PC-3 (cell line): ENCODE measurements at regions not wholly inside any gene's neighbourhood (a gene's known extent, or its start where the extent isn't known, plus 50 kb on each side); places are given as distances from the start of the nearest gene placed in this dataset.

Source experiments
- ATAC-seq: fragments of 200-7000 bp; cut with Tn5 transposase; 2 replicates; pipeline ENCODE4 v1.9.1; 2020; ENCODE audit warnings: mild to moderate bottlenecking, moderate library complexity
- BruUV-seq: library from RNA; stranded (reverse); fragments of 400-500 nt; replicated peaks from 2 replicates; lab custom pipeline; 2021; lab: Mats Ljungman, UMichigan
- CTCF ChIA-PET: fragments of 300-600 bp; sonication (Branson Sonifier 250); formaldehyde crosslinking; loops from one replicate; lab custom pipeline; 2022; ENCODE audit warnings: antibody characterized with exemption; lab: Charles Lee
- POLR2A ChIA-PET: fragments of 300-600 bp; sonication (Branson Sonifier 250); formaldehyde crosslinking; loops from one replicate; lab custom pipeline; 2022; ENCODE audit warnings: antibody characterized with exemption; ENCODE audit not compliant: unreplicated experiment; lab: Charles Lee
- DNase-seq: peaks from one replicate; pipeline ENCODE4 v3.0.0-alpha.2; 2015
- H2AFZ ChIP-seq: fragments of 300-600 bp; sonication (generic); 2 replicates; pipeline ENCODE4 v1.6.0; 2016; ENCODE audit warnings: antibody characterized with exemption, low read length
- H3F3A ChIP-seq: fragments of 300-600 bp; sonication (generic); one replicate; pipeline ENCODE4 v1.6.0; 2017; ENCODE audit warnings: antibody characterized with exemption, low read length, control low read depth, mild to moderate bottlenecking; ENCODE audit not compliant: unreplicated experiment
- H3K27ac ChIP-seq: fragments of 300-600 bp; sonication (generic); 2 replicates; pipeline ENCODE4 v1.5.1; 2016; ENCODE audit warnings: mild to moderate bottlenecking, low read length
- H3K27me3 ChIP-seq: fragments of 300-600 bp; sonication (generic); 2 replicates; pipeline ENCODE4 v1.6.1; 2016; ENCODE audit warnings: low read length, mixed read lengths
- H3K36me3 ChIP-seq: fragments of 300-600 bp; sonication (generic); 2 replicates; pipeline ENCODE4 v1.6.1; 2016; ENCODE audit warnings: low read depth, mixed run types, low read length, mixed read lengths
- H3K4me1 ChIP-seq: fragments of 300-600 bp; sonication (generic); 2 replicates; pipeline ENCODE4 v1.5.1; 2016; ENCODE audit warnings: low read length; ENCODE audit not compliant: insufficient read depth
- H3K4me2 ChIP-seq: fragments of 300-600 bp; sonication (generic); 2 replicates; pipeline ENCODE4 v1.6.0; 2016; ENCODE audit warnings: low read length
- H3K4me3 ChIP-seq: fragments of 300-600 bp; sonication (generic); 2 replicates; pipeline ENCODE4 v1.5.1; 2016; ENCODE audit warnings: mild to moderate bottlenecking, low read length, mixed read lengths
- H3K79me2 ChIP-seq: fragments of 300-600 bp; sonication (generic); 2 replicates; pipeline ENCODE4 v1.6.1; 2017; ENCODE audit warnings: low read length, mixed read lengths
- H3K9ac ChIP-seq: fragments of 300-600 bp; sonication (generic); 2 replicates; pipeline ENCODE4 v1.6.0; 2016; ENCODE audit warnings: mild to moderate bottlenecking, low read length
- H3K9me2 ChIP-seq: fragments of 300-600 bp; sonication (generic); replicated peaks from 2 replicates; pipeline ENCODE4 v1.6.1; 2016; ENCODE audit warnings: mixed run types, low read length, mixed read lengths
- H3K9me3 ChIP-seq: fragments of 300-600 bp; sonication (generic); 2 replicates; pipeline ENCODE4 v1.6.1; 2016; ENCODE audit warnings: low read length, mixed read lengths
- H4K20me1 ChIP-seq: fragments of 300-600 bp; sonication (generic); 2 replicates; pipeline ENCODE4 v1.6.1; 2016; ENCODE audit warnings: low read length, mixed read lengths
- CTCF ChIP-seq: fragments of 300-600 bp; sonication (generic); conservative IDR thresholded peaks from 2 replicates; pipeline ENCODE4 v1.5.1; 2017; ENCODE audit warnings: antibody characterized with exemption, low read depth, mild to moderate bottlenecking, low read length
- EZH2 ChIP-seq: fragments of 300-600 bp; sonication (generic); IDR thresholded peaks from one replicate; pipeline ENCODE4 v1.6.1; 2017; ENCODE audit warnings: antibody characterized with exemption, mild to moderate bottlenecking, low read length; ENCODE audit not compliant: unreplicated experiment
- EZH2phosphoT487 ChIP-seq: fragments of 300-600 bp; sonication (generic); IDR thresholded peaks from 2 replicates; pipeline ENCODE4 v1.6.1; 2018; ENCODE audit warnings: mild to moderate bottlenecking, antibody characterized with exemption, low read length, borderline replicate concordance
- intact Hi-C: fragments of 100-400 bp; cut with micrococcal nuclease; formaldehyde crosslinking; loops from 2 replicates; pipeline ENCODE4 v1.9.0; 2023

- H2AFZ ChIP-seq: no peak overlapping the region
- no peak overlapping the region for H3K27ac ChIP-seq
- no peaks in the 10 kb centered on the region for H4K20me1 ChIP-seq
- TF ChIP-seq CTCF: no peak
- no peak for TF ChIP-seq EZH2
- no peak for TF ChIP-seq EZH2phosphoT487
- DNase-seq: no peak
- H3K9me3 ChIP-seq: no peaks in the 10 kb centered on the region
- H3K4me2 ChIP-seq: no peak overlapping the region
- no peaks in the 10 kb centered on the region for H3K27me3 ChIP-seq
- H3K36me3 ChIP-seq: no peaks in the 10 kb centered on the region
- ChIA-PET POLR2A (no interaction called here), CTCF (no interaction called here)
- H3K4me3 ChIP-seq: no peak overlapping the region
- BruUV-seq: no TSS peak
- no peaks in the 10 kb centered on the region for H3K9me2 ChIP-seq
- H3K4me1 ChIP-seq: no peaks in the 10 kb centered on the region
- intact Hi-C loops: no loop called here
- ATAC-seq: no peak
- H3K79me2 ChIP-seq: no peaks in the 10 kb centered on the region
- no peaks in the 10 kb centered on the region for H3F3A ChIP-seq
- H3K9ac ChIP-seq: no peak overlapping the region
Observed at GRCh38 chr4:95898226-95898625, 58.3 kb downstream of the PDHA2 start.

GRCh38 chr4:95909211-95909610 lies 69.3 kb downstream of the PDHA2 start:
- ATAC-seq: no peak
- no peak for TF ChIP-seq EZH2
- no peak for TF ChIP-seq CTCF
- TF ChIP-seq EZH2phosphoT487: no peak
- H3K4me3 ChIP-seq: no peak overlapping the region
- DNase-seq: no peak
- BruUV-seq: no TSS peak
- no peaks in the 10 kb centered on the region for H3K36me3 ChIP-seq
- H3K9me3 ChIP-seq: no peaks in the 10 kb centered on the region
- H3K4me1 ChIP-seq: no peaks in the 10 kb centered on the region
- CTCF ChIA-PET: no interaction called here
- intact Hi-C loops: no loop called here
- H2AFZ ChIP-seq: no peak overlapping the region
- H3K27me3 ChIP-seq: no peaks in the 10 kb centered on the region
- H3K9me2 ChIP-seq: no peaks in the 10 kb centered on the region
- H3K9ac ChIP-seq: no peak overlapping the region
- H3K79me2 ChIP-seq: no peaks in the 10 kb centered on the region
- H3F3A ChIP-seq: no peaks in the 10 kb centered on the region
- no peak overlapping the region for H3K4me2 ChIP-seq
- H3K27ac ChIP-seq: no peak overlapping the region
- POLR2A ChIA-PET: no interaction called here
- no peaks in the 10 kb centered on the region for H4K20me1 ChIP-seq

GRCh38 chr4:95910749-95911148 lies 70.9 kb downstream of the PDHA2 start:
- CTCF ChIA-PET: no interaction called here

More at GRCh38 chr4:95910749-95911148, 70.9 kb downstream of the PDHA2 start:
- no peaks in the 10 kb centered on the region for H3K9me2 ChIP-seq
- H4K20me1 ChIP-seq: no peaks in the 10 kb centered on the region
- no TSS peak for BruUV-seq
- no peaks in the 10 kb centered on the region for H3K9me3 ChIP-seq
- H3K27ac ChIP-seq: no peak overlapping the region
- DNase-seq (no peak), ATAC-seq (no peak)
- H3K27me3 ChIP-seq: no peaks in the 10 kb centered on the region
- no peaks in the 10 kb centered on the region for H3K79me2 ChIP-seq
- H3F3A ChIP-seq: no peaks in the 10 kb centered on the region
- no peaks in the 10 kb centered on the region for H3K36me3 ChIP-seq
- H3K4me2 ChIP-seq: no peak overlapping the region
- no peak overlapping the region for H3K9ac ChIP-seq
- POLR2A ChIA-PET: no interaction called here
- intact Hi-C loops: no loop called here
- no peak overlapping the region for H2AFZ ChIP-seq
- H3K4me3 ChIP-seq: no peak overlapping the region
- no peaks in the 10 kb centered on the region for H3K4me1 ChIP-seq
- TF ChIP-seq EZH2: no peak
- no peak for TF ChIP-seq EZH2phosphoT487
- no peak for TF ChIP-seq CTCF
